GM08714 (cell line): ENCODE measurements at regions not wholly inside any gene's neighbourhood (a gene's known extent, or its start where the extent isn't known, plus 50 kb on each side); places are given as distances from the start of the nearest gene placed in this dataset.

Experiments used
- H3K4me3 ChIP-seq: fragments of 200-500 bp; sonication (Bioruptor generic); 2 replicates; pipeline ENCODE4 v1.5.1; 2014; ENCODE audit warnings: mild to moderate bottlenecking, low read length, inconsistent platforms
- ZNF274 ChIP-seq: IDR thresholded peaks from 2 replicates; pipeline ENCODE4 v1.6.1; 2012; ENCODE audit warnings: mild to moderate bottlenecking, low read depth, low read length

- no peak overlapping the region for H3K4me3 ChIP-seq
- TF ChIP-seq ZNF274: no peak
Observed at GRCh38 chr1:184875218-184875617, 99.1 kb downstream of the NIBAN1 start.

- no peak overlapping the region for H3K4me3 ChIP-seq
- TF ChIP-seq ZNF274: no peak
Observed at GRCh38 chr1:184870319-184870718, 104.0 kb downstream of the NIBAN1 start.

GRCh38 chr1:184867866-184868689 lies 106.2 kb downstream of the NIBAN1 start:
- H3K4me3 ChIP-seq: peak overlapping the region; percentile 4; the same call in 1 of the 2 replicates
- TF ChIP-seq ZNF274: no peak

- no peak for TF ChIP-seq ZNF274
- H3K4me3 ChIP-seq: no peak overlapping the region; the same call in 1 of the 2 replicates
Observed at GRCh38 chr1:184866991-184867788, 107.1 kb downstream of the NIBAN1 start.

- TF ChIP-seq ZNF274: no peak
- H3K4me3 ChIP-seq: no peak overlapping the region
Observed at GRCh38 chr1:184866586-184866985, 107.7 kb downstream of the NIBAN1 start.

- TF ChIP-seq ZNF274: no peak
- no peak overlapping the region for H3K4me3 ChIP-seq
Observed at GRCh38 chr1:184865831-184866230, 108.5 kb downstream of the NIBAN1 start.

- TF ChIP-seq ZNF274: no peak
- no peak overlapping the region for H3K4me3 ChIP-seq
Observed at GRCh38 chr1:184861755-184862336, 107.2 kb upstream of the EDEM3 start.

GRCh38 chr1:184860985-184861754 lies 106.5 kb upstream of the EDEM3 start:
- no peak overlapping the region for H3K4me3 ChIP-seq
- TF ChIP-seq ZNF274: no peak

GRCh38 chr1:184860535-184860934 lies 105.9 kb upstream of the EDEM3 start:
- no peak overlapping the region for H3K4me3 ChIP-seq
- no peak for TF ChIP-seq ZNF274

GRCh38 chr1:184859381-184860105 lies 104.9 kb upstream of the EDEM3 start:
- TF ChIP-seq ZNF274: no peak
- no peak overlapping the region for H3K4me3 ChIP-seq

- no peak for TF ChIP-seq ZNF274
Observed at GRCh38 chr1:184858288-184858687, 103.6 kb upstream of the EDEM3 start.

GRCh38 chr1:184854496-184855140 lies 100.0 kb upstream of the EDEM3 start:
- no peak overlapping the region for H3K4me3 ChIP-seq
- TF ChIP-seq ZNF274: no peak

More at GRCh38 chr1:184858288-184858687, 103.6 kb upstream of the EDEM3 start:
- H3K4me3 ChIP-seq: no peak overlapping the region

- TF ChIP-seq ZNF274: no peak
- H3K4me3 ChIP-seq: no peak overlapping the region
Observed at GRCh38 chr1:184854036-184854435, 99.4 kb upstream of the EDEM3 start.
